Caco-2 (cell line): ENCODE measurements at regions not wholly inside any gene's neighbourhood (a gene's known extent, or its start where the extent isn't known, plus 50 kb on each side); places are given as distances from the start of the nearest gene placed in this dataset.

Experiments
- BruUV-seq: library from RNA; stranded (reverse); fragments of 400-500 nt; replicated peaks from 2 replicates; lab custom pipeline; 2021; lab: Mats Ljungman, UMichigan
- CTCF ChIA-PET: fragments of 300-600 bp; sonication (Branson Sonifier 250); formaldehyde crosslinking; loops from one replicate; lab custom pipeline; 2022; ENCODE audit warnings: antibody characterized with exemption; lab: Charles Lee
- POLR2A ChIA-PET: fragments of 300-600 bp; sonication (Branson Sonifier 250); formaldehyde crosslinking; loops from one replicate; lab custom pipeline; 2022; ENCODE audit warnings: antibody characterized with exemption; lab: Charles Lee
- DNase-seq, 2 experiments: peaks; one replicate each; pipeline versions ENCODE4 v3.0.0 to v3.0.0-alpha.2; 2020 to 2022
- H3K27me3 ChIP-seq: replicated peaks from 2 replicates; pipeline ENCODE4 v1.6.0; 2011; ENCODE audit warnings: low read length; ENCODE audit not compliant: control insufficient read depth, insufficient read depth
- H3K36me3 ChIP-seq: 2 replicates; pipeline ENCODE4 v1.5.1; 2011; ENCODE audit warnings: low read length; ENCODE audit not compliant: control insufficient read depth, insufficient read depth
- H3K4me1 ChIP-seq: fragments of 250-450 bp; sonication (Bioruptor Pico); 2 replicates; pipeline ENCODE4 v1.5.1; 2020; ENCODE audit warnings: mild to moderate bottlenecking
- H3K4me3 ChIP-seq: 2 replicates; pipeline ENCODE4 v1.5.1; 2011; ENCODE audit warnings: low read depth, mild to moderate bottlenecking, control low read depth, low read length
- H3K9me3 ChIP-seq: fragments of 250-450 bp; sonication (Bioruptor Pico); 2 replicates; pipeline ENCODE4 v1.5.1; 2020; ENCODE audit warnings: mild to moderate bottlenecking, moderate library complexity
- H3K27ac Mint-ChIP-seq: one replicate; pipeline ENCODE4 v1.8.0; 2022; ENCODE audit warnings: mixed read lengths; ENCODE audit not compliant: unreplicated experiment
- H3K27me3 Mint-ChIP-seq: one replicate; pipeline ENCODE4 v1.8.0; 2022; ENCODE audit warnings: mixed read lengths; ENCODE audit not compliant: insufficient read depth, unreplicated experiment
- H3K36me3 Mint-ChIP-seq: one replicate; pipeline ENCODE4 v1.8.0; 2022; ENCODE audit warnings: mild to moderate bottlenecking, mixed read lengths; ENCODE audit not compliant: insufficient read depth, unreplicated experiment
- H3K4me1 Mint-ChIP-seq: one replicate; pipeline ENCODE4 v1.8.0; 2022; ENCODE audit warnings: low read depth, mixed read lengths; ENCODE audit not compliant: unreplicated experiment
- H3K4me3 Mint-ChIP-seq: one replicate; pipeline ENCODE4 v1.8.0; 2022; ENCODE audit warnings: mild to moderate bottlenecking, moderate library complexity, mixed read lengths; ENCODE audit not compliant: unreplicated experiment
- H3K9me3 Mint-ChIP-seq: one replicate; pipeline ENCODE4 v1.8.0; 2022; ENCODE audit warnings: mixed read lengths; ENCODE audit not compliant: unreplicated experiment
- CTCF ChIP-seq, 2 experiments: fragments of 200-600 bp in 1 of 2; IDR thresholded peaks; 1 replicate in 1 of 2; 2 replicates in 1 of 2; pipeline versions ENCODE4 v1.5.1 to v1.8.0; 2011 to 2022; ENCODE audit warnings: antibody characterized with exemption in 1 of 2, control low read depth in 1 of 2, inconsistent platforms in 1 of 2, low read depth in 1 of 2, low read length in 1 of 2, mild to moderate bottlenecking in 1 of 2, moderate library complexity in 1 of 2; ENCODE audit not compliant: insufficient read depth in 1 of 2, severe bottlenecking in 1 of 2, unreplicated experiment in 1 of 2
- intact Hi-C: fragments of 100-400 bp; cut with micrococcal nuclease; formaldehyde crosslinking; loops from one replicate; pipeline ENCODE4 v1.10.0; 2022; ENCODE audit not compliant: unreplicated experiment

GRCh38 chr16:59754854-59755253, 1020.7 kb upstream of the GOT2 start:
- intact Hi-C loops: no loop called here
- BruUV-seq: no TSS peak
- DNase-seq: no peak

GRCh38 chr16:59749662-59750336, 1015.7 kb upstream of the GOT2 start:
- no peak overlapping the region for H3K4me3 Mint-ChIP-seq
- ChIA-PET CTCF (no interaction called here), POLR2A (no interaction called here)
- BruUV-seq: no TSS peak
- H3K36me3 Mint-ChIP-seq: no peaks in the 10 kb centered on the region
- Histone ChIP-seq H3K9me3 (no peaks in the 10 kb centered on the region), H3K4me1 (no peaks in the 10 kb centered on the region), H3K4me3 (no peak overlapping the region), H3K27me3 (no peaks in the 10 kb centered on the region), H3K36me3 (no peaks in the 10 kb centered on the region)
- TF ChIP-seq CTCF (IDR thresholded peaks at IDR 0.05; ENCODE audit: insufficient read depth in 1 of 2, low read depth in 1 of 2, low read length in 1 of 2, severe bottlenecking in 1 of 2, unreplicated experiment in 1 of 2): no peak
- H3K9me3 Mint-ChIP-seq: no peaks in the 10 kb centered on the region
- H3K27me3 Mint-ChIP-seq: no peaks in the 10 kb centered on the region
- no peak overlapping the region for H3K27ac Mint-ChIP-seq
- DNase-seq: no peak
- intact Hi-C loops: no loop called here
- no peaks in the 10 kb centered on the region for H3K4me1 Mint-ChIP-seq

More at GRCh38 chr16:59754854-59755253, 1020.7 kb upstream of the GOT2 start:
- H3K4me1 Mint-ChIP-seq: no peaks in the 10 kb centered on the region
- no peaks in the 10 kb centered on the region for H3K27me3 Mint-ChIP-seq
- H3K36me3 ChIP-seq: no peaks in the 10 kb centered on the region
- no peak overlapping the region for H3K4me3 ChIP-seq
- H3K9me3 Mint-ChIP-seq: no peaks in the 10 kb centered on the region
- no peak overlapping the region for H3K27ac Mint-ChIP-seq
- H3K27me3 ChIP-seq: no peaks in the 10 kb centered on the region
- CTCF ChIA-PET: no interaction called here
- no peak for TF ChIP-seq CTCF (IDR thresholded peaks at IDR 0.05; ENCODE audit: insufficient read depth in 1 of 2, low read depth in 1 of 2, low read length in 1 of 2, severe bottlenecking in 1 of 2, unreplicated experiment in 1 of 2)
- H3K4me3 Mint-ChIP-seq: no peak overlapping the region
- H3K36me3 Mint-ChIP-seq: no peaks in the 10 kb centered on the region
- H3K4me1 ChIP-seq: no peaks in the 10 kb centered on the region
- POLR2A ChIA-PET: no interaction called here
- no peaks in the 10 kb centered on the region for H3K9me3 ChIP-seq

GRCh38 chr16:59748531-59748930, 1014.4 kb upstream of the GOT2 start:
- no TSS peak for BruUV-seq
- Mint-ChIP-seq H3K27me3 (no peaks in the 10 kb centered on the region), H3K9me3 (no peaks in the 10 kb centered on the region), H3K4me1 (no peaks in the 10 kb centered on the region), H3K4me3 (no peak overlapping the region), H3K27ac (no peak overlapping the region), H3K36me3 (no peaks in the 10 kb centered on the region)
- TF ChIP-seq CTCF (IDR thresholded peaks at IDR 0.05; ENCODE audit: insufficient read depth in 1 of 2, low read depth in 1 of 2, low read length in 1 of 2, severe bottlenecking in 1 of 2, unreplicated experiment in 1 of 2): no peak
- Histone ChIP-seq H3K4me1 (no peaks in the 10 kb centered on the region), H3K4me3 (no peak overlapping the region), H3K36me3 (no peaks in the 10 kb centered on the region), H3K9me3 (no peaks in the 10 kb centered on the region), H3K27me3 (no peaks in the 10 kb centered on the region)
- intact Hi-C loops: no loop called here
- CTCF ChIA-PET: no interaction called here
- POLR2A ChIA-PET: no interaction called here
- DNase-seq: no peak
